ENCODE measurements at regions not wholly inside any gene's neighbourhood (a gene's known extent, or its start where the extent isn't known, plus 50 kb on each side); places are given as distances from the start of the nearest gene placed in this dataset.

GRCh38 chr2:8307606-8308180, 374.2 kb upstream of the ID2 start:
- TF ChIP-seq ATF3 (IDR thresholded peaks at IDR 0.05): no peak
- no peak for TF ChIP-seq CTCF (IDR thresholded peaks at IDR 0.05 in 2 of 3, conservative IDR thresholded peaks at IDR 0.05 in 1 of 3; ENCODE audit: borderline replicate concordance in 1 of 3, insufficient read depth in 1 of 3, low read depth in 2 of 3, low read length in 2 of 3)
- no peak for TF ChIP-seq REST (IDR thresholded peaks at IDR 0.05; ENCODE audit: low read depth)
- TF ChIP-seq POLR2AphosphoS5 (IDR thresholded peaks at IDR 0.05; ENCODE audit: low read depth, low read length): no peak
